ENCODE measurements at regions not wholly inside any gene's neighbourhood (a gene's known extent, or its start where the extent isn't known, plus 50 kb on each side); places are given as distances from the start of the nearest gene placed in this dataset.

DNA sequence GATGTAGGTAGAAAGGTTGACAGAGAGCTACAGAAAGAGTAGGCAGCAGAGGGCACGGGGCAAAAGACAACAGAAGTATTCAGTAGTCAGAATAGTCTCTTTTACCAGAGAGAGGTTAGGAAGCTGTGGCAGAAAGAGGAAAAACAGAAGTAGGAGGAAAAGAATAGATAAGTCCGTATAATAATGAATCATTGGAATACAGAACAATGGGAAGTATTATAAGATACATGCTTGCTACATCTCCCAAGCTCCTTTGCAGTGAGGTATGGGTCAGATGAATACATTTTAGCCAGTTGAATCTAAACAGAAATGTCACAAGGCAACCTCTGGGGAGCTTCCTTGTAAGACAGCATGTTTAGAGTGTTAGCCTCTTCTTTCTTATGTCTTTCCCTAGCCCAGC is 570.5 kb upstream of the CITED2 start:
- Histone ChIP-seq H3K27ac (ENCODE audit: low read depth, low read length) (no peak overlapping the region), H3K4me1 (ENCODE audit: insufficient read depth, low read length) (peaks cover 35% of the 10 kb centered on the region), H4K20me1 (ENCODE audit: insufficient read depth, low read length) (no peaks in the 10 kb centered on the region), H2AFZ (ENCODE audit: low read length) (no peak overlapping the region), H3K79me2 (ENCODE audit: insufficient read depth, low read length) (no peaks in the 10 kb centered on the region), H3K4me2 (ENCODE audit: insufficient read depth, low read length) (no peak overlapping the region), H3K27me3 (ENCODE audit: insufficient read depth, low read length) (no peaks in the 10 kb centered on the region), H3K36me3 (ENCODE audit: insufficient read depth, low read length) (no peaks in the 10 kb centered on the region), H3K4me3 (ENCODE audit: insufficient read depth, low read length) (no peak overlapping the region), H3K9me3 (ENCODE audit: low read depth, low read length) (no peaks in the 10 kb centered on the region)
- DNase-seq (ENCODE audit: insufficient read length, low spot score, missing footprints): no peak
- TF ChIP-seq, protein P1, sequence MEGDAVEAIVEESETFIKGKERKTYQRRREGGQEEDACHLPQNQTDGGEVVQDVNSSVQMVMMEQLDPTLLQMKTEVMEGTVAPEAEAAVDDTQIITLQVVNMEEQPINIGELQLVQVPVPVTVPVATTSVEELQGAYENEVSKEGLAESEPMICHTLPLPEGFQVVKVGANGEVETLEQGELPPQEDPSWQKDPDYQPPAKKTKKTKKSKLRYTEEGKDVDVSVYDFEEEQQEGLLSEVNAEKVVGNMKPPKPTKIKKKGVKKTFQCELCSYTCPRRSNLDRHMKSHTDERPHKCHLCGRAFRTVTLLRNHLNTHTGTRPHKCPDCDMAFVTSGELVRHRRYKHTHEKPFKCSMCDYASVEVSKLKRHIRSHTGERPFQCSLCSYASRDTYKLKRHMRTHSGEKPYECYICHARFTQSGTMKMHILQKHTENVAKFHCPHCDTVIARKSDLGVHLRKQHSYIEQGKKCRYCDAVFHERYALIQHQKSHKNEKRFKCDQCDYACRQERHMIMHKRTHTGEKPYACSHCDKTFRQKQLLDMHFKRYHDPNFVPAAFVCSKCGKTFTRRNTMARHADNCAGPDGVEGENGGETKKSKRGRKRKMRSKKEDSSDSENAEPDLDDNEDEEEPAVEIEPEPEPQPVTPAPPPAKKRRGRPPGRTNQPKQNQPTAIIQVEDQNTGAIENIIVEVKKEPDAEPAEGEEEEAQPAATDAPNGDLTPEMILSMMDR (IDR thresholded peaks at IDR 0.05; ENCODE audit: extremely low read depth, low read depth, low read length): no peak

DNA sequence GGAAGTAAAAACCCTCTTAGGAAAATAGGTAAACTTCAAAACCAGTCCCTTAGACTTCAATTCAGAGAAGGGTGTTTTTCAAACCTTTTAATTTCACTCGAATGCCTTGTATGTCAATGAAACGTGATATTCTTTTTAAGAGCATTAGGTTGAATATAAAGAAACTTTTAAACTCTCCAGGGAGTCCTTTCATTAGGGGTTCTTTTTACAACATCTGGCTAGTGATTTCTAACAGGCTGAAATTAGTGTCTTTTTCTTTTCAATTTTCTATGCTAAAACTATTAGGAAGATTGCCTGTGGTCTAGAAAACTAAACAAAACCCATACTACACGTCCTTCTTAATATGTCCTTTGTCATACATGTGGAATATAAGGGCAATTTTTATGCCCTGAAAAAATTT is 569.7 kb upstream of the CITED2 start:
- TF ChIP-seq, protein P1 (IDR thresholded peaks at IDR 0.05; ENCODE audit: extremely low read depth, low read depth, low read length): no peak
- no peaks in the 10 kb centered on the region for H3K9me3 ChIP-seq (ENCODE audit: low read depth, low read length)
- peak overlapping the region; percentile 79 for H3K27ac ChIP-seq (ENCODE audit: low read depth, low read length)
- H3K36me3 ChIP-seq (ENCODE audit: insufficient read depth, low read length): no peaks in the 10 kb centered on the region
- H3K27me3 ChIP-seq (ENCODE audit: insufficient read depth, low read length): no peaks in the 10 kb centered on the region
- no peaks in the 10 kb centered on the region for H3K79me2 ChIP-seq (ENCODE audit: insufficient read depth, low read length)
- no peak overlapping the region for H3K4me3 ChIP-seq (ENCODE audit: insufficient read depth, low read length)
- peak overlapping the region; percentile 11 for H2AFZ ChIP-seq (ENCODE audit: low read length)
- no peak for DNase-seq (ENCODE audit: insufficient read length, low spot score, missing footprints)
- no peaks in the 10 kb centered on the region for H4K20me1 ChIP-seq (ENCODE audit: insufficient read depth, low read length)
- no peak overlapping the region for H3K4me2 ChIP-seq (ENCODE audit: insufficient read depth, low read length)
- H3K4me1 ChIP-seq (ENCODE audit: insufficient read depth, low read length): peaks cover 35% of the 10 kb centered on the region

DNA sequence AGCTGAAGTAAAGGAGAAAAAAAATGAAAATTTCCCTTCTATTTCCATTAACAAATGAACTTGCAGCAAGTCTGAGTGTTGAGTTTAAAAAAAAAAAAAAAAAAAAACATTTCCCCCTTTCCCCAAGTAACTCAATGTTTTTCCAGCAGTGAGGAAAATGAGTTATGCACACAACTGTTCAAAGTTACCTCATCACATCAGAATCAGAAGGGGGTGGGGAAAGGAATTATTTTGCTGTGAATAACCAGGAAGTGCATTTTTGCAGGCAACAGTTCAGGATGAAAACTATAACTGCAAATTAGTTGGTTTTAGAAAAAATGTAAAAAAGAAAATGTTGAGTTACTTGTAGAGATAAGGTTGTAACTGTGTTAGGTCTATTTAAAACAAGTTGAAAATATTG is 568.9 kb upstream of the CITED2 start:
- no peak overlapping the region for H3K4me3 ChIP-seq (ENCODE audit: insufficient read depth, low read length)
- H3K79me2 ChIP-seq (ENCODE audit: insufficient read depth, low read length): no peaks in the 10 kb centered on the region
- H3K9me3 ChIP-seq (ENCODE audit: low read depth, low read length): no peaks in the 10 kb centered on the region
- no peaks in the 10 kb centered on the region for H3K36me3 ChIP-seq (ENCODE audit: insufficient read depth, low read length)
- peaks cover 35% of the 10 kb centered on the region for H3K4me1 ChIP-seq (ENCODE audit: insufficient read depth, low read length)
- H3K27ac ChIP-seq (ENCODE audit: low read depth, low read length): peak overlapping the region; percentile 92
- H2AFZ ChIP-seq (ENCODE audit: low read length): no peak overlapping the region
- no peaks in the 10 kb centered on the region for H3K27me3 ChIP-seq (ENCODE audit: insufficient read depth, low read length)
- peak; percentile 60 for DNase-seq (ENCODE audit: insufficient read length, low spot score, missing footprints)
- TF ChIP-seq, protein P1 (IDR thresholded peaks at IDR 0.05; ENCODE audit: extremely low read depth, low read depth, low read length): no peak
- no peaks in the 10 kb centered on the region for H4K20me1 ChIP-seq (ENCODE audit: insufficient read depth, low read length)
- peak overlapping the region; percentile 12 for H3K4me2 ChIP-seq (ENCODE audit: insufficient read depth, low read length)

DNA sequence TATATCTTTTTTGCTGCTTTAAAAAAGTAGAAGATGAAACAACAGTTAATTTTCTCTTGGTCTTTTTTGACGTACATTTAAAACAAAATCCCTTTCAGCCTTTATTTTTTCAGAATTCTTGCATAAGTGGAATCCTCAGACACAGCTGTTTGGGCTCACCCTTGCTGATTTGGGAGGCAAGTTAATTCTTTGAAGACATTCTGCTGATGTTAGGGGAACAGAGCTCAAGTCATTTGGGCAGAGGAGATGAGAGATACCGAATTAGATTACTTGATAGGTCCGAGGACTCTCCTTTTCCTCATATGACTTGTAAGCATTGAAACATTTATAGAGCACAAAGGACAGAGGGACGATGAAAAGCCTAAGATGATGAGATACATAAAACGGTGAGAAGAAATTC is 567.9 kb upstream of the CITED2 start:
- TF ChIP-seq, protein P1 (IDR thresholded peaks at IDR 0.05; ENCODE audit: extremely low read depth, low read depth, low read length): no peak
- Histone ChIP-seq H3K9me3 (ENCODE audit: low read depth, low read length) (no peaks in the 10 kb centered on the region), H3K27ac (ENCODE audit: low read depth, low read length) (peak overlapping the region; percentile 92), H3K4me1 (ENCODE audit: insufficient read depth, low read length) (peaks cover 35% of the 10 kb centered on the region), H3K27me3 (ENCODE audit: insufficient read depth, low read length) (no peaks in the 10 kb centered on the region), H3K79me2 (ENCODE audit: insufficient read depth, low read length) (no peaks in the 10 kb centered on the region), H3K36me3 (ENCODE audit: insufficient read depth, low read length) (no peaks in the 10 kb centered on the region), H3K4me2 (ENCODE audit: insufficient read depth, low read length) (no peak overlapping the region), H2AFZ (ENCODE audit: low read length) (no peak overlapping the region), H3K4me3 (ENCODE audit: insufficient read depth, low read length) (no peak overlapping the region), H4K20me1 (ENCODE audit: insufficient read depth, low read length) (no peaks in the 10 kb centered on the region)
- DNase-seq (ENCODE audit: insufficient read length, low spot score, missing footprints): no peak
